ENCODE measurements at regions not wholly inside any gene's neighbourhood (a gene's known extent, or its start where the extent isn't known, plus 50 kb on each side); places are given as distances from the start of the nearest gene placed in this dataset.

GRCh38 chr18:61148322-61148721 is 184.9 kb upstream of the CDH20 start:
- no peak for DNase-seq (ENCODE audit: low spot score)
- H3K4me3 ChIP-seq (ENCODE audit: low read depth in 1 of 3, low read length in 3 of 3): no peak overlapping the region
- no peaks in the 10 kb centered on the region for H3K36me3 ChIP-seq (ENCODE audit: control insufficient read depth in 4 of 4, insufficient read depth in 3 of 4, low read depth in 1 of 4, low read length in 3 of 4)
- no peaks in the 10 kb centered on the region for H3K4me1 ChIP-seq (ENCODE audit: control insufficient read depth in 4 of 4, insufficient read depth in 4 of 4, low read length in 3 of 4)
- no peak overlapping the region for H3K9ac ChIP-seq (ENCODE audit: low read depth in 1 of 2, low read length in 2 of 2)
- H3K27me3 ChIP-seq (ENCODE audit: control insufficient read depth in 4 of 4, insufficient read depth in 4 of 4, low read length in 3 of 4): no peaks in the 10 kb centered on the region
- H3K27ac ChIP-seq (ENCODE audit: low read depth in 1 of 2, low read length in 2 of 2): no peak overlapping the region
- TF ChIP-seq SP1 (IDR thresholded peaks at IDR 0.05) (no peak), TAF1 (conservative IDR thresholded peaks at IDR 0.05) (no peak), GABPA (IDR thresholded peaks at IDR 0.05 in 1 of 2, conservative IDR thresholded peaks at IDR 0.05 in 1 of 2) (no peak), ZBTB33 (IDR thresholded peaks at IDR 0.05) (no peak), HNF4A (conservative IDR thresholded peaks at IDR 0.05) (no peak), MAX (IDR thresholded peaks at IDR 0.05) (no peak), CTCF (IDR thresholded peaks at IDR 0.05; ENCODE audit: low read depth, low read length, missing input control) (no peak), FOXA1 (IDR thresholded peaks at IDR 0.05) (no peak), RXRA (IDR thresholded peaks at IDR 0.05) (no peak), REST (IDR thresholded peaks at IDR 0.05) (no peak), RAD21 (IDR thresholded peaks at IDR 0.05) (no peak), ATF3 (IDR thresholded peaks at IDR 0.05) (no peak), YY1 (IDR thresholded peaks at IDR 0.05) (no peak), JUND (IDR thresholded peaks at IDR 0.05) (no peak), FOXA2 (IDR thresholded peaks at IDR 0.05) (no peak), NR2F2 (IDR thresholded peaks at IDR 0.05) (no peak)
- H3K9me3 ChIP-seq (ENCODE audit: control insufficient read depth in 4 of 4, low read length in 3 of 4): peaks cover 0 to 8% (median 3%) of the 10 kb centered on the region in 4 donors

- DNase-seq (ENCODE audit: low spot score): no peak
- Histone ChIP-seq H3K9ac (ENCODE audit: low read depth in 1 of 2, low read length in 2 of 2) (no peak overlapping the region), H3K36me3 (ENCODE audit: control insufficient read depth in 4 of 4, insufficient read depth in 3 of 4, low read depth in 1 of 4, low read length in 3 of 4) (no peaks in the 10 kb centered on the region), H3K27ac (ENCODE audit: low read depth in 1 of 2, low read length in 2 of 2) (no peak overlapping the region), H3K4me1 (ENCODE audit: control insufficient read depth in 4 of 4, insufficient read depth in 4 of 4, low read length in 3 of 4) (no peaks in the 10 kb centered on the region), H3K9me3 (ENCODE audit: control insufficient read depth in 4 of 4, low read length in 3 of 4) (peaks cover 0 to 8% (median 3%) of the 10 kb centered on the region in 4 donors), H3K4me3 (ENCODE audit: low read depth in 1 of 3, low read length in 3 of 3) (no peak overlapping the region), H3K27me3 (ENCODE audit: control insufficient read depth in 4 of 4, insufficient read depth in 4 of 4, low read length in 3 of 4) (no peaks in the 10 kb centered on the region)
- WGBS: 92% methylated on average over 5 of the region's 5 CpGs
- TF ChIP-seq MAX (IDR thresholded peaks at IDR 0.05): no peak
- no peak for TF ChIP-seq NR2F2 (IDR thresholded peaks at IDR 0.05)
- no peak for TF ChIP-seq HNF4A (conservative IDR thresholded peaks at IDR 0.05)
- no peak for TF ChIP-seq YY1 (IDR thresholded peaks at IDR 0.05)
- no peak for TF ChIP-seq RAD21 (IDR thresholded peaks at IDR 0.05)
- TF ChIP-seq SP1 (IDR thresholded peaks at IDR 0.05): no peak
- TF ChIP-seq JUND (IDR thresholded peaks at IDR 0.05): no peak
- TF ChIP-seq FOXA2 (IDR thresholded peaks at IDR 0.05): no peak
- TF ChIP-seq RXRA (IDR thresholded peaks at IDR 0.05): no peak
- TF ChIP-seq TAF1 (conservative IDR thresholded peaks at IDR 0.05): no peak
- no peak for TF ChIP-seq ATF3 (IDR thresholded peaks at IDR 0.05)
- TF ChIP-seq FOXA1 (IDR thresholded peaks at IDR 0.05): no peak
- no peak for TF ChIP-seq GABPA (IDR thresholded peaks at IDR 0.05 in 1 of 2, conservative IDR thresholded peaks at IDR 0.05 in 1 of 2)
- TF ChIP-seq CTCF (IDR thresholded peaks at IDR 0.05; ENCODE audit: low read depth, low read length, missing input control): no peak
- TF ChIP-seq EGR1 (IDR thresholded peaks at IDR 0.05; ENCODE audit: low read depth in 2 of 2): no peak
Observed at GRCh38 chr18:61149786-61150185, 183.4 kb upstream of the CDH20 start.
